ENCODE measurements at regions not wholly inside any gene's neighbourhood (a gene's known extent, or its start where the extent isn't known, plus 50 kb on each side); places are given as distances from the start of the nearest gene placed in this dataset.

DNA sequence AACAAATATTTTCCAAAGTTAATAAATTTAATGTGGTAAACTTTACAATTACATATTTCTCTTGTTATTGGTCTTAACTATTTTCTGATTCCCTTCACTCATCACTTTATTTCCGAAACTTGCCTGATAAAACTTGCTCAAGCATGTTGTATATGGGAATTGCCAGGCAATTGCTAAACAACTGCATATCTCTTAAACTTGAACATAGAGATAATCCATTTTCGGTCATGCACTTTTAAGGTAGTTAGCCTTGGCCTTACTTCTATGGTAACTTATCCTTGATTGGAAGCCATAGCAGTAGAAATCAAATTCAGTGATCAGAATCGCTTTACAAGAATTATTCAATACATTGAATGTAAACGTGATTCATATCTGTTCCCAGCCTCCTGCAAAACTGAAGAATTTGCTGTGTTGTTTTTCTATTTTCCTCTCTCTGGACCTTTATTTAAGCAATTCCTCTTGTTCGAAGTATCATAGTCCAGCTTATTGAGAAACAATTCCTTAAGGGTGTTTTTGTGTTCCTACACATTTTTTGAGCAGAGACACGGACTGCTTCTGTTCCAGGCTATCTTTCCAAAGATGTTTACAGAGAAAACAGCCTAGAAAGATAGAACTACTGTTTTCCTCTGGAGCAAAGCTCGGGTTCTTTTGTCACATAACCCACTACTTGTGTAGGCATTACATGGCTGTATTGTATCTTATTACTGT is 674.3 kb downstream of the IRS1 start:
- H3K27ac ChIP-seq (ENCODE audit: low read depth in 2 of 2, low read length in 2 of 2), result no peak overlapping the region
- intact Hi-C loops (cut with DNase I), result no loop called here
- H3K9me3 ChIP-seq (ENCODE audit: control insufficient read depth in 2 of 3, insufficient read depth in 1 of 3, low read length in 3 of 3), result no peaks in the 10 kb centered on the region
- FAIRE-seq (no peak), DNase-seq (no peak)
- H3K9ac ChIP-seq (ENCODE audit: low read length in 3 of 3), result no peak overlapping the region
- TF ChIP-seq, protein P1, sequence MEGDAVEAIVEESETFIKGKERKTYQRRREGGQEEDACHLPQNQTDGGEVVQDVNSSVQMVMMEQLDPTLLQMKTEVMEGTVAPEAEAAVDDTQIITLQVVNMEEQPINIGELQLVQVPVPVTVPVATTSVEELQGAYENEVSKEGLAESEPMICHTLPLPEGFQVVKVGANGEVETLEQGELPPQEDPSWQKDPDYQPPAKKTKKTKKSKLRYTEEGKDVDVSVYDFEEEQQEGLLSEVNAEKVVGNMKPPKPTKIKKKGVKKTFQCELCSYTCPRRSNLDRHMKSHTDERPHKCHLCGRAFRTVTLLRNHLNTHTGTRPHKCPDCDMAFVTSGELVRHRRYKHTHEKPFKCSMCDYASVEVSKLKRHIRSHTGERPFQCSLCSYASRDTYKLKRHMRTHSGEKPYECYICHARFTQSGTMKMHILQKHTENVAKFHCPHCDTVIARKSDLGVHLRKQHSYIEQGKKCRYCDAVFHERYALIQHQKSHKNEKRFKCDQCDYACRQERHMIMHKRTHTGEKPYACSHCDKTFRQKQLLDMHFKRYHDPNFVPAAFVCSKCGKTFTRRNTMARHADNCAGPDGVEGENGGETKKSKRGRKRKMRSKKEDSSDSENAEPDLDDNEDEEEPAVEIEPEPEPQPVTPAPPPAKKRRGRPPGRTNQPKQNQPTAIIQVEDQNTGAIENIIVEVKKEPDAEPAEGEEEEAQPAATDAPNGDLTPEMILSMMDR (IDR thresholded peaks at IDR 0.05; ENCODE audit: borderline replicate concordance, extremely low read depth, insufficient read depth), result no peak
- H3K36me3 ChIP-seq (ENCODE audit: control insufficient read depth in 2 of 3, insufficient read depth in 3 of 3, low read length in 3 of 3), result no peaks in the 10 kb centered on the region
- no peaks in the 10 kb centered on the region for H3K4me1 ChIP-seq (ENCODE audit: control insufficient read depth in 2 of 3, insufficient read depth in 2 of 3, low read depth in 1 of 3, low read length in 3 of 3)
- H3K27me3 ChIP-seq (ENCODE audit: control insufficient read depth, insufficient read depth, low read length), result no peaks in the 10 kb centered on the region
- H3K4me3 ChIP-seq (ENCODE audit: low read length in 3 of 3), result no peak overlapping the region

DNA sequence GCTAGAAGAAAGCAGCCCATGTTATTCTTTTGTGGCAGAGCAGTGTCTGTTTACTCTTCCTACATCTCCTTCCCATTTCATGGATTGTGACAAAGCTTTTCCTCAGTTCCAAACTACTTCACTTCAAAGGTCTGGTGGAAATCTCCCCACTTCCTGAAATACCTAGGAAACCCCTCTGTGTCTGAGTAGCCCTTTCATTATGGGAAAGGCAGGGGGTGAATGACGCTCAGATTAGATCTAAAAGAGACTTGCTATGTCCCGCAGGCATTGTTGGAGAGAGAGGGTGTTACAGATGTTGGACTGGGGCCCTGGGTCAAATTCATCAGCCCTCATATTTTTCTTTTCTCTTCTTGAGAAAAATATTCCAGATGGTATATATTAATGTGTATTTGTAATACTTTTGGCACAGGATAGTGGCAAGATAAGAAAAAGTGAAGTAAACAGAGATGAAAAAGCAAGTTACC is 675.0 kb downstream of the IRS1 start:
- Histone ChIP-seq H3K27ac (ENCODE audit: low read depth in 2 of 2, low read length in 2 of 2) (no peak overlapping the region), H3K27me3 (ENCODE audit: control insufficient read depth, insufficient read depth, low read length) (no peaks in the 10 kb centered on the region), H3K9ac (ENCODE audit: low read length in 3 of 3) (no peak overlapping the region), H3K4me3 (ENCODE audit: low read length in 3 of 3) (no peak overlapping the region), H3K9me3 (ENCODE audit: control insufficient read depth in 2 of 3, insufficient read depth in 1 of 3, low read length in 3 of 3) (no peaks in the 10 kb centered on the region), H3K36me3 (ENCODE audit: control insufficient read depth in 2 of 3, insufficient read depth in 3 of 3, low read length in 3 of 3) (no peaks in the 10 kb centered on the region), H3K4me1 (ENCODE audit: control insufficient read depth in 2 of 3, insufficient read depth in 2 of 3, low read depth in 1 of 3, low read length in 3 of 3) (no peaks in the 10 kb centered on the region)
- intact Hi-C loops (cut with DNase I), result no loop called here
- TF ChIP-seq, protein P1 (IDR thresholded peaks at IDR 0.05; ENCODE audit: borderline replicate concordance, extremely low read depth, insufficient read depth), result no peak
- FAIRE-seq, result no peak
- DNase-seq, result peak in 1 of 5 donors; percentile 19

DNA sequence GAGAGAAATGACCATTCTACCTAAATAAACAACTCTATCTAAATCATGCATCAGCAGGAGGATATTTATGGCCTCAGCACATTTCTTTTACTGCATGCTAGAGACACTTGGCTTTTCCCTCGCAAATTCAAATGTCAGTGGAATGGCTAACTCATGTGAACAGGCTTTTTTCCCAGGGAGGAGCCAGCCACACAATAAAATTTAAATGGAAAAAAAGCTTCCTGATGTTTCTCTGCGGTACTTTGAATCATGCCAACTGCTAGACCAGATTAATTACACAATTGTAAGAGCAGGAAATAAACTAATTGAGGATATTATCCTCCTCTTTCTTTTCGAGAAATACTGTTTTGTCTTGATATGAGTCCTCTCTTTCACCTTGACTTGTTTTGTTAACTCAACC is 676.3 kb downstream of the IRS1 start:
- Histone ChIP-seq H3K9ac (ENCODE audit: low read length in 3 of 3) (no peak overlapping the region), H3K9me3 (ENCODE audit: control insufficient read depth in 2 of 3, insufficient read depth in 1 of 3, low read length in 3 of 3) (no peaks in the 10 kb centered on the region), H3K4me3 (ENCODE audit: low read length in 3 of 3) (no peak overlapping the region), H3K27ac (ENCODE audit: low read depth in 2 of 2, low read length in 2 of 2) (no peak overlapping the region), H3K4me1 (ENCODE audit: control insufficient read depth in 2 of 3, insufficient read depth in 2 of 3, low read depth in 1 of 3, low read length in 3 of 3) (no peaks in the 10 kb centered on the region), H3K36me3 (ENCODE audit: control insufficient read depth in 2 of 3, insufficient read depth in 3 of 3, low read length in 3 of 3) (no peaks in the 10 kb centered on the region), H3K27me3 (ENCODE audit: control insufficient read depth, insufficient read depth, low read length) (no peaks in the 10 kb centered on the region)
- DNase-seq (peak in 2 of 5 donors; percentile 46 to 83), FAIRE-seq (no peak)
- intact Hi-C loops (cut with DNase I), result no loop called here
- TF ChIP-seq, protein P1 (IDR thresholded peaks at IDR 0.05; ENCODE audit: borderline replicate concordance, extremely low read depth, insufficient read depth), result no peak
